Adrenal gland (tissue), 5 donors: ENCODE measurements at regions not wholly inside any gene's neighbourhood (a gene's known extent, or its start where the extent isn't known, plus 50 kb on each side); places are given as distances from the start of the nearest gene placed in this dataset.

Experiments
- CTCF ChIP-seq, 6 experiments: fragments of 450-650 bp in 4 of 6; fragments of 200-600 bp in 2 of 6; sonication (generic) in 1 of 6; IDR thresholded peaks; 1 replicate in 5 of 6; 2 replicates in 1 of 6; pipeline versions ENCODE4 v1.5.1 to v1.8.0; 2016 to 2021; ENCODE audit warnings: antibody characterized with exemption in 6 of 6, mild to moderate bottlenecking in 2 of 6, moderate library complexity in 1 of 6
- POLR2A ChIP-seq, 2 donors: fragments of 450-650 bp; IDR thresholded peaks; one replicate each; pipeline ENCODE4 v1.6.1; 2017; ENCODE audit warnings: antibody characterized with exemption in 2 of 2, mild to moderate bottlenecking in 2 of 2, moderate library complexity in 1 of 2
- donor health status: DM: no; HTN: no; CAD: no.

GRCh38 chr5:2851895-2852294 is 100.4 kb upstream of the IRX2 start:
- no peak for TF ChIP-seq CTCF (IDR thresholded peaks at IDR 0.05)
- TF ChIP-seq POLR2A (IDR thresholded peaks at IDR 0.05): no peak
